CD4-positive, alpha-beta T cell treated with Interleukin-21 for 1 hour (primary cell): ENCODE measurements at regions not wholly inside any gene's neighbourhood (a gene's known extent, or its start where the extent isn't known, plus 50 kb on each side); places are given as distances from the start of the nearest gene placed in this dataset.
"Not testable (repeated sequence)": the region's sequence is repeated elsewhere in the genome, so short reads cannot be mapped to it uniquely, and the experiment has no call there.

Experiments used
- DNase-seq: peaks from one replicate; pipeline ENCODE4 v3.0.0-alpha.2; 2020

DNA sequence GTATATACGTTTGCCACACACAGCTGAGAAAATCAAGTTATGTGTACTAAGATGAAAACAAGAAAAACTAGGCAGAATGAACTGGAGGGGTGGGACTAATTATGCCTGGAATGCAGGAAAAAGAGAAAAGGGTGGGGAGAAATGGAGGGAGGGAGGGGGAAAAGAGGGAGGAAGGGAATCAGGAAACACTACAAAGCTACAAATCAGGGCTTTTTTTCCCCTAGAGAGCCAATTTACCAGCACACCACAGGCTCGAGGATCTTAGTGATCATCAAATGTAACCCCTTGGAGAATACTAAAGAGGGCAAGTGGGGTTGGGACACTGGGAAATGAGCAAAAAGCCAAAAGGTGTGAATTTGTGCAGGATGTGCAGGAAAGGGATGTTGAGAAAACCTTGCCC is 451.9 kb downstream of the SMARCA1 start:
- DNase-seq: no peak

DNA sequence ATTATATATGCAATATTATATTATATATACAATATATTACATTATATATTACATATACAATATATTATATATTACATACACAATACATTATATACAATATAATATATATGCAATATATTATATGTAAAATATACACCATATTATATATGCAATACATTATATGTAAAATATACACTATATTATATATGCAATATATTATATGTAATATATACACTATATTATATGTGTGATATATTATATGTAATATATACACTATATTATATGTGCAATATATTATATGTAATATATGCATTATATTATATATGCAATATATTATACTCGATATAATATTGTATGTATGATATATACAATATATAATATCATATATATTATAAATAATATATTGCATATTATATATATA is 457.4 kb downstream of the SMARCA1 start:
- no peak for DNase-seq

DNA sequence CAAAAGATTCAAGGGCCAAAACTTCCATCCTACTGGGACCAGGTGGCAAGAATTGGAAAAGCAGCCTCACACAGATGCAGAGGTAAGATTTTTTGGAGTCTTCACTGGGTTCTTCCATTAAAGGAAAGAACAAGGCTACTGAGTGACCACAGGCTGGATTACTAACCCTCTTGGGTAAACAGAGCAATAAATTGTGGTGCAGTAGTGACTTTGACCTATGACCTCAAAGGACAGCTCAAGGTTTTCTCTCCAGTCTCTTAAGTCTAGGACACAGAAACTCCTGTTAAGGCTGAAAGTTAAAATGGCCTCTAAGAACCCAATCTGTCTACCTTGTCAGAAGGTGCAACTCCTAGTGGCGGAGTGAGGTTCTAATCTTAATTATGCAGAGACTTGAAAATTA is 464.9 kb downstream of the SMARCA1 start:
- DNase-seq: no peak

DNA sequence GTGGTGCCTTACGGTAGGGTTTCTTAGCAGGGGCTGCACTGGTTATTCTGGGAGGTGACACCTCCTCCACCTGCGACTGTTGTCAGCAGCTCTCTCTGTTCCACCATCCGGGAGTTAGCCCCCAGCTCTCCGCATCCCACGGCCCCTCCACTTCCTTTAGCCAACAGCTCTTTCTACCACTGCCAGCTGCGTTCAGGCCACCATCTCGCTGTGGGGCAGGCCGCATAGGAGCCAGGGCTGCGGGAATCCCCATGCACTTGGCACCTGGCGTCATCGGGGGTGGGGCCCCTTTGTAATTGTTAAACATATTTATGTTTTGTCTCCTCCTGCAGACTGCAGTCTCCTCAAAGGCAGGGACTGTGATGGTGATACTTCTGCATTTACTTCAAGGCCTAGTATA is 480.2 kb downstream of the SMARCA1 start:
- DNase-seq: no peak

DNA sequence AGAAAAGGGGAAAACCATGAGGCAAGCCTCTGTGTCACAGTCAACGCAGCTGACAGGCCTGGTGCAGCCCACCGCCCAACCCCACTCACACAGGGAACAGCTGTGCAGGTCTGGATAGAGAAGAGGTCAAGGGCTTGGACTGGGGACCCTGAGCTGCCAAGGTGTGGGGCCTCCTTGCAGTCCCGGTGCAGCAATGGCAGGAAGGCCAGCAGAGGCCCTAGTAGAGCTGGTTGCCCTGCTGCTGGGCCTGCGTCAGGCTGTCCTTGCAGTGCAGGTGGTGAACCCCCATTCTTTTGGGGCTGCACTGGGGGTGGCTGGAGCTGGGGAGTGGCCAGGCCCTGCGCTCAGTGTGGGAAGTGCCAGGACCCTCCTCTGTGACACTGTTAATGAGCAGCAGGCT is 482.0 kb downstream of the SMARCA1 start:
- no peak for DNase-seq

DNA sequence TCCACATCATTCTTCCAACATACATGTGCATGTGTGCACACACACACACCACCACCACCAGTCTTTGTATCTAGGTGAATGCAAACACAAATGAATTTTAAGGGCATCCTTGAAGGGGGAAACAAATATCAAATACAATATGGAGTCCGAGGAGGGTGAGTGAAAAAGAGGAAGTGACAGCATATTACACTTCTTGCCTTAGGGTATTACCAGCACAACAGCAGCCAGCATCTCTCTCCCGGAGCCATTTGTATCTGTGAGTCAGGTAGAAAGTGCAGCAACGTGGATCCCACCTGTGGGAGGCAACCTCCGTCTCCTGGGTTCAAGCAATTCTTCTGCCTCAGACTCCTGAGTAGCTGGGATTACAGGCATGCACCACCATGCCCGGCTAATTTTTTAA is 483.2 kb downstream of the SMARCA1 start:
- DNase-seq: no peak

DNA sequence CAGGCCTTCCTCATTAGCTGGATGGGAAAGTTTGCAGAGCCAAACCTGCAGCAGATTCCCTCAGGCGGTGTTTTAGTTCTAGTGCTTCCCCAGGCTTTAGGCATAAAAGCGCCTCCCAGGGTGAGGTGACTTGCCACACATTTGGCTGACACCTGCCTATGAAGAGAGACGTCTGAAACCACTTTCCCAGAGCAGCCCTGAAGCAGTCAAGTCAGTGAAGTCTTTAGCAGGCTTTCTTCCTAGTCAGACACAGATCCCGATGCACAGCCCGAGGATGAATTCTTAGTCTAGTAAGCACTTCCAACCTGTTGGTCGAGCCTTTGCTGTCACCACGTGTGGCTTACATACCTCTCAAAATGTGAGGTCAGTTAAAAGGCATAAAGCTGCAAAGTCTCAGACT is 484.1 kb downstream of the SMARCA1 start:
- no peak for DNase-seq

DNA sequence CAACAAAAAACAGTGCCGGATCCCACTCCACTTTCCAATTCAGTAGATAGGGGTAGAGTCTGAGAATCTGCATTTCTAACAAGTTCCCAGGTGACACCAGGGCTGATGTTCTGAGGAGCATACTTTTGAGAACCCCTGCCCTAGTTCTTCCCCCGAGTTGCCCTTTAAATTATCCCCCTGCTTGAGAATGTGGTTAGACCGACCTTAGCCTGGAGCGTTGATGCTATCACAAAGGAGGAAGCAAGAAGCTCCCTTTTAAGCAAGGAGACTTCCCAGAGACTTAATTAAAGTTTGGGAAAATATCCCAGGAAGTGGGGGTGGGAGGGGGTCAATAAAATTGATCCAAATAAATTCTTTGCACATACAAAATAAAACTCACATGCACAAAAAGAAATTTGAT is 485.9 kb downstream of the SMARCA1 start:
- no peak for DNase-seq

DNA sequence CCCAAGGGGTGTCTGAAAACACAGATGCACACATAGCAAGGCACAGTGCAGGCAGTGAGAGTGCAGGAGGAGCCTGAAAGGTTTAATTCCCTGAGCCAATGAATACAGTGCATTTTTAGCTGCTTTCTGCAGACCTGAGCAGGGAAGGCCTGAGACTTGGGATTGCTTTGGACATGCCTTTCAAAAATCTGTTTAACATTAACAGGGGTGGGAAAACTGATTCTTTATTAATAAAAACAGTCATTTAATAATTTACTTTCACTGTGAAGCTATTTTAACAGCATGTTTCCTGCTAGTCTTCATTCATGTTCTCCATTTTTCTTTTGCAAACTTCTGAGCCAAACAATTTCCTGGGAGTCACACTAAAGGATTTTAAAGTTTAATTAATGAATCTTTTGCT is 488.1 kb downstream of the SMARCA1 start:
- DNase-seq: no peak

DNA sequence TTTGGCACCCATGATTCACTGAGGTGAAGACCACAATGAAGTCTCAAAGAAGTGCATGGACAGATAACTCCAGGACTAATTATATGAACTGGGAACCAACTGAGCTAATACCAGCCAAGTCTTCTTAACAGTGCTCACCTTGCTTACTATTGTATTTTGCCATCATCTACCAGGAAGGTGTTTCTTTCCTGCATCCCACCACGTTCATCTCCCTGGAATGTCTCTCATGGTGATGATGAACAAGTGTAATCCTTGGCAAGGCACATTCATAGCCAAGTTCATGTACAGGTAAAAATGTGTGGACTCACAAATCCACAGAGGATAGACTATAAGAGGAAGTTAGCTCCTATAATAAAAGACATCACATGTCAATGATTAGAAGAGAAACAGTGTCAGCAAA is 489.1 kb downstream of the SMARCA1 start:
- no peak for DNase-seq

DNA sequence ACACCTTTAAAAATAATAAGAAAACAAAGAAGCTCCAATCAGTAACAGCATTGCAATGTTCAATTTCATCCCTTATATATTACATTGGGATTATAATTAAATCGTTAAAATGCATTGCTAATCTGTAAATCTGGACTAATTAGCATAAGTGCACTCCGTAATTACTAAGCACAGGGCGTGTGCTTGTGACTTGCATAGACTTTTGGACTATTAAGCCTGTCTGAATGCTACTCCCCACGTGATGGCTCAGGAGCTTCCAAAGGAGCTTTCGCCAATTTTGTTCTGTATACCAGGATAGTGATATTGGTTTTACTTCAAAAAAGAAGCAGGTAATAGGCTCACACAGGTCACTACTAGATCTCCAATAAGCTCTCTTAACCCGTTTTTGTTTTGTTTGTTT is 497.1 kb downstream of the SMARCA1 start:
- DNase-seq: no peak

DNA sequence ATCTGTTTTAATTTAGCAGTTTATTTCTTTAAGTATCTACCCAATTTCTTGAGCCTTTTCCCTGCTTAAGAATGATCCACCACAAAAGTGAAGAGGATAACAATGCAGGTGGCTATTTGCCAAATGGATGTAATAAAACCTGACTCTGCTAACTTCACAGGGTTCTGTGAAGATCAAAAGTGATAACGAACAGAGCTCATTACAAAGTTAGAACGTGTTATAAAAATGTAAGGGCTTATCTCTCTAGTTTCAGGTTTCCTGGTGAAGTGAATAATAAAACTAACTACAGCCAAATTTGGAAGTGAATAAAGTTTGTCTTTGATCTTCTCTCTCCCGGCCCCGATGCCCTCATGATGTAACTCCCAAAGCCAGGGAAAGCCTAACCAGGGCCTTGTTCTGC is 497.9 kb downstream of the SMARCA1 start:
- DNase-seq: no peak

DNA sequence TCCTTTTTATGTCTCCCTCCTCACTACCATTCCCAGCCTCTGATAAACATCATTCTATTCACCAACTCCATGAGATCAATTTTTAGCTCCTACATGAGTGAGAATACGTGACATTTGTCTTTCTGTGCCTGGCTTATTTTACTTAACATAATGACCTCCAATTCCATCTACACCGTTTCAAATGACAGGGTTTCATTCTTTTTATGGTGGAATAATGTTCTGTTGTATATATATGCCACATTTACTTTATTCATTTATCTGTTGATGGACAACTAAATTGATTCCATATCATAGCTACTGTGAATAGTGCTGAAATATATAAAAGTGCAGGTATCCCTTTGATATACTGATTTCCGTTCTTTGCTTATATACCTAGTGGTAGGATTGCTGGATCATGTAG is 503.9 kb downstream of the SMARCA1 start:
- no peak for DNase-seq

DNA sequence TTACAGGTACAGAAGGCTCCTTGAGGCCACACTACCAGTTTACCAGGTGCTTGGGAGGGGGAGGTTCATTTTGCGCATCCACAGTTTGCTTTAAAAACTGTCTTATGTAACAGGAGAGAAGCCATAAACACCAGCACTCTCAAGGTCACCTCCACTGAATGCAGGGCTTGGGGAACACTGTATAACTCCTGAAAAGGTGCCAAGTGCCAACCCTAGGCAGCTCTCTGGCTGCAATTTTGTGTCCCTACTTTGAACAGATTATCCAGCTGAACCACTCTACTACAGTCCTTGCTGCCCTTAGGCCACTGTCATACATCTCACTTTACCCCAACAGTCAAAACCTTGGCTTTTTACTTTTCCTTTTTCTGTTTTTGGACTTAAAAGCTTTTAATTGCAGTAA is 507.9 kb downstream of the SMARCA1 start:
- no peak for DNase-seq

DNA sequence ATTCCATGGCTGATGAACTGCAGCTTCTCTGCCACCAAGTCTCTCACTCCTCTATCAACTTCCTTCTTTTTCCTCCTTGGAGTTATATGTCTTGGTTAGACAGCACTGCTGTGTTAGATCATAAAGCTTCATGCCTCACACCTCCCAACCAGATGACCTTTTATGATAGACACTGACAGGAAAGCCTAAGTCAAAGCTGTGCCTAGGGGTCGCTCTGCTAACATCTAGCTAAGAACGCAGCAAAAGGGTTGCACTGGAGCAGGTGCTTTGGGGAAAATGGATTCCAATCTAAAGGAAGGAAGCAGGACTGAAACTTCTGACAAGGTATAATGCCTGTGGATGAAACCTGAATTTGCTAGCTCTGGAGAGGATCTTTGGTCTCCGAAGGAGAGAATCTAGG is 509.7 kb downstream of the SMARCA1 start:
- DNase-seq: no peak

DNA sequence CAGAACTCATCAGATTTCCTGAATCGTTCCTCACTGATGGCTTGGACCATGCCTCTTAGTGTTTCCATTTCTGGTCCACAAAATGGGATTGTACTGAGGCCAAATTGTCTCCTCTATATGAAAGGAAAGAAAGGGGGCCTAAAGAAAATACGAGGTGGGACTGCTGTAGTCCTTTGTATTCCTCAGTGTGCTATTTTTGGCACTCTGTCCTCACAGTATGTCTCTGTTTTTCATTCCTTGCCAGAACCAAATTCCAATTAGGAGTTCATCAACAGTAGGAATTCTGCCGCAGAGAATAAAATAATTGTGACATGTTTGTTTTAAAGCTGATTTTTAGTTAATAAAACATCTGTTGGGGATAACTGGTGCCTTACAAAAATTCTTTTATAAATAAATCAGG is 515.7 kb downstream of the SMARCA1 start:
- DNase-seq: no peak

DNA sequence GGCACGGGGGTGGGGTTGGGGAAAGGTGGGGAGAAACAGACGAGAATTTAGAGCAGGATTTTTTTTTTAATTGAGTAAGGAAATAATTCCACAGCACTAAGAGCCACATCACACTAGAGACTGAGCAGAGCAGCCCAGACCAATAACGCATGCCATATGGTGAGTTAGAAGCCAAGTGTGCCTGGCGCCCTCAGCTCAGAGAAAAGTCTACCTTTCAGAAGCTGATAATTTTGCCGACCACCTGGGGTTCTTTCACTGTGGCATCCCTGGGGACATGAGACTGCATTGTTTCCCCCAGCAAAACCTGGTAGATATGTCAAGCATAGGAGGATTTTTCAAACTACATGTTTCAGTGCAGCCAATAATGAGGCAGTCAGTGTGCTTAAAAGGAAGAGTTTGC is 516.8 kb downstream of the SMARCA1 start:
- DNase-seq: no peak

DNA sequence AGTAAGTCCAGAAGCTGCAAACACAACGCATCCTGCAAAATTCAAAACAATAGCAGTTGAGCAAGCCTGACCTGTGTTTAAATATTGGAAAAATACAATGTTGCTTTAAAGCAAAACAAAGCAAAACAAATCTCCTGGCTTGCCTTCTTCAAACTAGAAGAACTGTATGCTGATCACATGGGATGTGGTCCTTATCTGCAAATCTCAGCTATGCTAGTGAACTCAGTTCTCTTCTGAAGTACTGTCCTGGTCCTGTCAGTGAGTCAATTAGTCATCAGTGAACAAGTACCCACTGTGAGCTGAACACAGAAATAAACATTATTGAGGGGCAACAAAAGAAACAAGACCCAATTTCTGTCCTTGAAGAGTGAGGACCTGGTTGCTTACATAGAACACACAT is 522.5 kb downstream of the SMARCA1 start:
- no peak for DNase-seq

DNA sequence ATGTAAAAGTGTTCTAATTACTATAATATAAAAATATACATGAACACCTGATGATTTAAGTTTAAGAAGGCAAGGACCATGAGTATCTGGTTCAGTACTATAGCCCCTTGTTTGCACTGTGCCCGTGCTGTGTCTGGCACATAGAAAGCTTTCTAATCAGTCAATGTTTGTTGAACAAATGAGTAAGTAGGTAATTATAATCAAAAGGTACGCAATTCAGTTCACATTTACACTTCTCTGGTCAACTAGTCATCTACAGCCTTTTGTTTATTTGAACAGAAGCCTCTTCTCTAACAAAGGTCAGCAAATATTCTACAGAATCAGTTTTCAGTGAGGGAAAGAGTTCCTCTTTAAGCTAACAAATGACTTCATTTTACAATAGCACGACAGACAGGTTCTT is 523.3 kb downstream of the SMARCA1 start:
- DNase-seq: no peak

DNA sequence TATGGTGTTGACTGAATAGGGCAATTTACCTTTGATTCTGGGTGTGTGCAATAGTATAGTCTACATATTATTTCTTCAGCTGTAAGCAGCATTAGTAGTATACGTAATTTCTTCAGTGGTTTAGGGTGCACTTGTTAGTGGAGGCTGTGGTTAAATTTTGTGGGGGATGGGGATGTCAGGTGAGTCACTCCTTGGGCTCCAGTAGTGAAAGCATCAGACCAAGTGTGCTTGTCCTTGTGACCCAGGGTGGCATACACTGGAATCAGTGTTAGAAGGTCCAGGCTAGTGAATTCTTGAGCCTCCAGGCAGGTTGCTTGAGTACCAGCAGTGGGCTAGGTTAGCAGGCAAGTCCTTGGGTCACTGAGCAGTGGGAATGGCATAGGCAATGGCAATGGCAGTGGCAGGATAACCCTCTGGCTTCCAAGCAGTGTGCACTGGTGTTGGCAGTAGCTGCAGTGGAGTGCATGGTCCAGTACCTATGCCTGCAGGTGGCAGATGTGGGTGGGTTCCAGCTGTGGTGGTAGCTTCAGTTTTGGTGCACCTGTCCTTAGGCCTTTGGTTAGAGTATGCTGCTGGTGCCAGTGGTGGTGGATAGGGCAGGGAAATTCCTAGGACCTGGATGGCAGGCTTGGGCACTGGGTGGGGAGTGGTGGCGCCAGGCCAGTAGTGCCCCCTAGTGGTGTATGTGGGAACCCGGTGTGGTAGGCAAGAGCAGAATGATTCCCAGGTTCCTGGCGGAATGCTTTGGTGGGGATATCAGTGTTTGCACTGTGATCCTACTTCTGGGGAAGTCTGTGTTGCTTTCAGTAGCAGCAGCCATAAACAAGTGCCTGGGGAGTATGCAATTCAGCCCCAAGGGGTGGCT is 531.0 kb downstream of the SMARCA1 start:
- no peak for DNase-seq

DNA sequence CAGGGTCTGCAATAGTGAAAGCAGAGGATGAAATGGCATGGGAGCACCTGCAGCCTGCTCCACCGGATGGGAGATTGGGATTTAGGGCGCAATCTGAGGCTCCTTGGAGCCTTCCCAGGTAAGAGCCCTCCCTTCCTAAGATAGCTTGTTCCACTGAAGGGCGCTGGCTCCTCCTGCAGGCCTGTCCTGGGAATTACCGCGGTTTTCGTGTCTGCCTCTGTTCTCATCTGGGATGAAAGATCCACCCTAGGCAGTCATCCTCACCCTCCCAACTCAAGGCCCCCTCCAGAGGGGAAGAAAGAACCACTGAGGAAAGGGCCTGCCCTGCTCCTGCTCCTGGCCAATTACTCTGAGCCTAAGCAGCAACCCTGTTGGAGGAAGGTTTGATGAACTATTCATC is 547.5 kb downstream of the SMARCA1 start:
- DNase-seq: no peak

DNA sequence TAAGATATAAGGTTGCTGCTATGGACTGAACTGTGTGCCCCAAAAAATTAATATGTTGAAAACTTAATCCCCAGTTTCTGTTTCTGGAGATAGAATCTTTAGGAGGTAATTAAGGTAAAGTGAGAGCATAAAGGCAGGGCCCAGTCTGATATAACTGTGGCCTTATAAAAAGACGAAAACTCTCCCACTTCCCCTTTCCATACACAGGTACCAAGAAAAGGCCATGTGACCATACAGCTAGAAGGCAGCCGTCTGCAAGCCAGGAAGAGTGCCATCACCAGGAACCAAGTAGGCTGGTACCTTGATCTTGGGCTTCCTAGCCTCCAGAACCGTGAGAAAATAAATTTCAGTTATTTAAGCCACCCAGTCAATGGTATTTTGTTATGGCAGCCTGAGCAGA is 550.3 kb downstream of the SMARCA1 start:
- DNase-seq: no peak

DNA sequence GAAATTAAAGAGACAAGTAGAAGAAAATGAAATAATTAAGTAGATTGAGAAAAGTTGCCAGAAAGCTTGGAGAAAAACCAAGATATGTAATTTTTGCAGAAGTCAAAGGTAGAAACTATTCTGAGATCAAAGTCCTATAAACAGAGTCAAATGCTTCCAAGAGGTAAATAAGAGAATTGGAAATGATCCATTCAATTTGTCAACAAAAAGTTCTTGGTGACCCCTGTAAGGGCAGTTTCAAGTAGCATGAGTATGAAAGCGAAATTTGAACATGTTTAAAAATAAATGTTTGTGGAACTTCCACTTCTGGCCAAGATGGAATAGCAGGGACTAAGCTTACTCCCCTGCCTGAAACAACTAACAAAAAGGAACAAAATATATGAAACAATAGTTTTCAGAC is 562.0 kb downstream of the SMARCA1 start:
- DNase-seq: no peak

DNA sequence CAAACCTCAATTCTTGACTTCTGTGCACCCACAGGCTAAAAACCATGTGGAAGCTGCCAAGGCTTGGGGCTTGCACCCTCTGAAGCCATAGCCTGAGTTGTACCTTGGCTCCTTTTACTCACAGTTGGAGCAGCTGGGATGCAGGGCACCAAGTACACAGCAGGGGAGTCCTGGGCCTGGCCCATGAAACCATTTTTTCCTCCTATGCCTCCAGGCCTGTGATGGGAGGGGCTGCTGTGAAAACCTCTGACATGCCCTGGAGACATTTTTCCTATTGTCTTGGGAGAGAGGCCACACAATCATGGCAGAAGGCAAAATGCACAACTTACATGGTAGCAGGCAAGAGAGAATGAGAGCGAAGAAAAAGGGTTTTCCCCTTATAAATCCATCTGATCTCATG is 568.6 kb downstream of the SMARCA1 start:
- DNase-seq: not testable (repeated sequence)

DNA sequence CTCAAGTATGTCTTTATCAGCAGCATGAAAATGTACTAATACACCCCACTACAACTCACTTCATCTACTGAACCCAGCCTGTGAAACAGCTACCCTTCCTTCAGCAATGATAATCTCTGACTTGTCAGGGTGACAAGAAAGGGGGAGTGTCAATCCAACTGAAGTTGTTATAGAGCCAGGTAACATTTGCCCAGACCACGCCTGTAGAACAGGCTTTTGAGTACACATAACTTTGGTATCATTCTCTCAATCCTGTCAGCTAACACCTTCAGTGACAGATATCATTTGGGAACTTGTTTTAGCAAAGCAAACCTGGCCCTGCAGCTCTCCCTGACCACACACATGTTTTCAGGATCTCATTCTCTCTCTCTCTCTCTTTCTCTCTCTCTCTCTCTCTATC is 592.2 kb downstream of the SMARCA1 start:
- DNase-seq: no peak
